HG02938 (cell line): ENCODE measurements at regions not wholly inside any gene's neighbourhood (a gene's known extent, or its start where the extent isn't known, plus 50 kb on each side); places are given as distances from the start of the nearest gene placed in this dataset.

ENCODE experiments used
- ATAC-seq: cut with Tn5 transposase; IDR thresholded peaks from one replicate; pipeline ENCODE4 v1.9.1; 2021; ENCODE audit warnings: mild to moderate bottlenecking, moderate library complexity; ENCODE audit not compliant: unreplicated experiment

GRCh38 chr5:7000310-7000709 is 287.1 kb downstream of the TENT4A start:
- ATAC-seq = no peak

DNA sequence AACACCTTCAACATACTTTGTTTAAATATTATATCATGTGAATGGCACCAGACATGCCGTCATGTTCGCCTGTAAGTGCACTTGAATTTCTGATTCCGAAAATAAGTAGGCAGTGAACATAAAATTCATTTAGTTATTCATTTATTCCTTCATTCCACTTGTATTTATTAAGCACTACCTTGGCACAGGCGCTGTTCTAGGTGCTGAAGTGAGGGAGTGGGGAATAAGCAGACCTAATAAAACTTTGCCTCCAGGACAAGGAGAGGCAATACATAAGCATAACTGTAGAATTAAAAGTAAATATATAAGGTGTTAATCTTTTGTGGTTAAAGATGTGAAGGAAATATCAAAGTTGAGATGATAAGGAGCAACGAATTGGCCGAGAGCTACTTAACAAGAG is 297.4 kb downstream of the TENT4A start:
- no peak for ATAC-seq

- no peak for ATAC-seq
These were observed 298.8 kb downstream of the TENT4A start for GRCh38 chr5:7012057-7012456.

- ATAC-seq = no peak
These were observed 301.4 kb downstream of the TENT4A start for GRCh38 chr5:7014611-7015010.

- no peak for ATAC-seq
These were observed 302.5 kb downstream of the TENT4A start for GRCh38 chr5:7015586-7016256.

DNA sequence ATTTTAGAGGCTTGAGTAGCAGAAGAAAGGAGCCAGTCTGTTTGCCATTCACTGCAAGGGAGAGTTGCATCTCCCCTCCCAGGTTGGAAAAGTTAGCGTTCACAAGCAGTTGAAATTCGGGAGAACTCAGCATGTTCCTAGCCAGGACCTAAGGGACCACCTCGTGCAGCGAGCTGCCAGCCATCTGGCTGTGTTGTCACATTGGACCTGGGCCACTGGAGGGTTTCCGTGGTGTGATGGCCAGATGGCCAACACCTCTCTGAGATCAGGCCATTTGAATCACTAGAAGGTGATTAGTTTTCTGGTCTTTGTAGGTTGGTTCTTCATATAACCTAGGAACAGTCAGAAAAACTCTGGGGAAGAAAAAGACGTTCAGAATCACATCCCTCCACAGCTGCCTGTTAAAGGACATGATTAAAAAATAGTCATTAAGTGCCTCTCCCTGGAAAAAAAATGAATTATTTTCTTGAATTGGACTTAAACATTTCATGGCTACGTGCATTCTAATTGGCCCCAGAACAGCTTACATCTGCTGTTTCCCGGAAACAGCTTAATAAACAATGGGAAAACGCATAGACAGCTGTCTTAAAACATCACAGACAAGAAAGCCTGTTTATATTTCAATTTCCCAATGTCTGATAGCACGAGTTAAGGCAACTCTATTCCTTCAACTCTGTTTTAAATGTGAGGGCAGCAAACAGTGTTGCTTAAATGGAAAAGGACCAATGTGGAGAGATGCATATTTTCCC is 303.9 kb downstream of the TENT4A start:
- no peak for ATAC-seq

- no peak for ATAC-seq
These were observed 305.0 kb downstream of the TENT4A start for GRCh38 chr5:7018198-7018597.

DNA sequence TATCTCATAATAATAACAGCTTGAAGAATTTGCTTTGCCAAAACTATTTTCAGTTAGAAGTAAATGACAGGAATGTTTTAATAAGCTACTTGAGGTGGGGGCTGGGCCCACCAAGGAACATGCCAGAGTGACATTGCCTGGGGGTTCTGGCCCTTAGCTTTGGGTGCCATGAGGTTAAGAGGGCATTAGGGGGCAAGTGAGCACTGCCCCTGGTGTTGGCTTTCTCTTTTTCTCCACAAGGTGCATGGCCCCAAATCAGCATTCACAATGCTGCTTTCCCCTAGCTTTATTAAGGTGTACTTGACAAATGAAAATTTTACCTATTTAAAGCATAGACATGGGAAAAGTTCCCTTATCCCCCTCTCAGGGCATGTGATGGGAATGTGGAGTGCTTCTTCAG is 305.4 kb downstream of the TENT4A start:
- ATAC-seq = no peak

DNA sequence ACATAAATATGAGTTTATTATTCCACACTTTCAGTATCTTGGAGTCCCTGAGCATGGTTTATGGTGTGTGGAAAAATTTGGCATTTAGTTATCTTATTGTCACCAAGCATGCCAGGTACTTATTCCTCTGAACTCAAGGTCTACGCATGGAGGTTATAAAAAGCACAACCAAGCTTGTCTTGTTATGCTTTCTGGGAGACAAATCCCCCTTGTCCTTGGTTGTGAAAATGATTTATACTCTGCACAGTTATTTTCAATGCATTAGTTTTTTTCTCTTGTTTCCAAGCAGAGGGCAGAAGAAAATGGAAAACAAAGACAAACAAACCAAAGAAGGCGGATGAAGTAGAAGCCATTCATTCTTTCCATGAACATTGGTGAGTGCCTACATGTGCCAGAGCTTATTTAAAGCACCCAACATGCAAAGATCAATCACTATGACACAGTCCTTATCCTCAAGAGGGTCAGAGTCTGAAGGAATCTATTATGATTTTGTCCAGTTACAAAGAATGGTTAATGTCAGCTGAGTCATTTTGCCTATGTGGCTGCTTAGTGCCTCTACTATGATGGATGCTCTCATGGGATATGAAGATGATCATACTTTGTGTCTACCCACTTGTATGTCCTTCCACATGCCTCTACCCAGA is 323.1 kb downstream of the TENT4A start:
- ATAC-seq = no peak

GRCh38 chr5:7039074-7039473 is 325.8 kb downstream of the TENT4A start:
- ATAC-seq = no peak

GRCh38 chr5:7040111-7040510 is 326.9 kb downstream of the TENT4A start:
- no peak for ATAC-seq

GRCh38 chr5:7043797-7044196 is 330.6 kb downstream of the TENT4A start:
- ATAC-seq = no peak

DNA sequence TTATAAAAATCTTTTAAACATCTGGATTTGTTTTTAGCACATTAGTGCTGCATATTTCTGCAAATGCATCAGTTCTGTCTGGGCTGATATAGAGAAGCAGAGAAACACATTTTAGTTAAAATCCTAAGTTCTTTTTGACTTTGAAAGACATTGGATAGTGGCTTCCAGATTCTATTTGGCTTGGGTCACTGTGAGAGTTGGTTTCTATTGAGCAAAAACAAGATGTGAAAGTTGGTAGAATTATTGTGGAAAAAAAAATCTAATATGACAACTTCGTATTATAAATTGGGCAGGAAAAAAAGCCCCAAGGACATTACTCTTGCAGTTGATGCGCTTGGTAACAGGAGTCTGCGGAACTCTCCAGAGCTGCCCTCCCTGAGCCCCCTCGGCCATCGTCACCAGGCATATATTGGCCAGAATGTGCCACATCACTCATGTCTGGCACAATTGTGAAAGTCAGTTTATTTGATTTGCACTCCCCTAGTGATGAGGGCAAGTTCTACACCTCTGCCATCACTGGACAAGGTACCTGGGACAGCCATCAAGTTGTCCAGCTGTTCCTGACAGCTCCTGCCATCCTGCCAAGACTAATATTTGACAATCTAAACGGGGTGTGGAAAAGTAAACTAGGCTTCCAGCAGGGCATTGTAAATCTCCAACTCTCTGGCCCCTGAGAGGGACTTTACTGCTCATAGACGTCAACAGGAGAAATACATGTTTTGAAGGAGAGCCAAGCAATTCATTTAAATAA is 334.5 kb downstream of the TENT4A start:
- ATAC-seq = no peak

- no peak for ATAC-seq
These were observed 337.8 kb downstream of the TENT4A start for GRCh38 chr5:7050986-7051385.

GRCh38 chr5:7053125-7053524 is 339.9 kb downstream of the TENT4A start:
- no peak for ATAC-seq

DNA sequence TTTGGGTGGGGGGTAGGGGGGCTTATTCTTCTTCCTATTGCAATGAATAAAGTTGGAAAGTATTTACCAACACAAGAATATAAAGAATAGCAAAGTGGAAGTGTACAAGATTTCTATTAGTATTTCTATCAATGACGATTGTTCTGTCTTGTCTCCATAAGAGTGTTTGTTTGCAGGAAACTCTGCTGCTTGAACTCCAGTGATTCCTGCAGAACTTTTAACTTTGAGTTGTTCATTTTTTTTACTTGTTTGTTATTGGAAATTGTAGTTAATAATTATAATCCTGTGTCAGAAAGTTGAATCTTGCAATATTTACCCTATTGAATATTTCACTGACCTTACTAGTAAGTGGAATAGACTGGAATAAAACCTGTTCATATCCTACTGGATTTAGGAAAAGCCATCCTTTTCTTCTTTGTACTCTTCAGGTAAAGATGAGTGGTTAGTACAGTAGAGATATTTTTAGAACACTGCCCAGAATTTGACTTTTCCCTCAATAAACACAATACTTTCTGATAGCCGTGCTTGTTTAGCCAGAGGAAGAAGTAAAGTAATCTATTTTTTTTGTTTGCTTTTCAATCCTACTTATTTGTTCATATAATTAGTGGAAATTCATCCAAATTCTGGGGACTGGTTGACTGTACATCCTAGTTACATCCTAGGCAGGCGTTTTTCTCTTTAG is 340.4 kb downstream of the TENT4A start:
- no peak for ATAC-seq

- ATAC-seq = no peak
These were observed 329.3 kb upstream of the ADCY2 start for GRCh38 chr5:7066471-7067235.

DNA sequence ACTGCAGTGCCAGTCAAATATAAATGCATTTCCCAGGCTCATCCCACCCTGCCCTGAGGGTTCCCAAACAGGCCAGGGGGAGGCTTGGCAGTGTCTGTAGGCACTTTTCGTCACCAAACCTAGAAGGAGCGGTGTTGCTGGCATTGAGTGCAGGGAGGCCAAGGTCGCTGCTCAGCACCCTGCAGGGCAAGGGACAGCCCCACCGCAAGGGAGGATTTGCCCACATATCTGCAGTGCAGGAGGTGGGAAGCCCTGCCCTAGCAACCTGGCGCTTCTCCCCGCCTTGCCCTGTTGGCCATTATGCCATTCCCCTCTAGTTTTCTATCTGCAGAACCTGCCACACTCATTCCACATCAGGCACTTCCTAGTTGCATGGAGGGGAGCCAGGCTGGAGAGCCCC is 327.8 kb upstream of the ADCY2 start:
- ATAC-seq = no peak

DNA sequence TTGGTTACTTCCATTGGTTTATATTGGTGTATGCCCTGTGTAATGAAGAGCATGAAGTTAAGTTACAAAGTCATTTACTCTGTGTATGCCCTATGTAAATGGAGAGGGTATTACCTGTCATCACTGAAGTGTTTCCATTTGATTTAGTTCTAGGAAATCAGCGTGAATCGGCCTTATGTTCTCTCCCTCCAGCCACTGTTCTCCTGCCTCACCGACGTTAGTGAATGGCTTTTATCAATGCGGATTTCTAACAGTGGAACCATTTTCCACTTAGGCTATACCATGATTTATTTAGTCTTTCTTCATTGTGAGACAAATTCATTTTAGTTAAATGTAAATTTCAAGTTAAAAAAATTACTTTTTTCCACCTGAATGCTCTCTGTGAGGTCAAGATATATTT is 327.0 kb upstream of the ADCY2 start:
- no peak for ATAC-seq

GRCh38 chr5:7072188-7072587 is 323.8 kb upstream of the ADCY2 start:
- ATAC-seq = no peak
